Astrocyte (in vitro differentiated cells and primary cell): ENCODE measurements at regions not wholly inside any gene's neighbourhood (a gene's known extent, or its start where the extent isn't known, plus 50 kb on each side); places are given as distances from the start of the nearest gene placed in this dataset.

Experiments
- CTCF ChIP-seq: IDR thresholded peaks from 2 replicates; pipeline ENCODE4 v1.5.1; 2011; ENCODE audit warnings: low read depth, mild to moderate bottlenecking, inconsistent platforms, low read length, moderate library complexity; ENCODE audit not compliant: insufficient read depth
- EZH2 ChIP-seq: IDR thresholded peaks from 2 replicates; pipeline ENCODE4 v1.6.1; 2012; ENCODE audit warnings: mild to moderate bottlenecking, low read length, inconsistent platforms; ENCODE audit not compliant: insufficient read depth

DNA sequence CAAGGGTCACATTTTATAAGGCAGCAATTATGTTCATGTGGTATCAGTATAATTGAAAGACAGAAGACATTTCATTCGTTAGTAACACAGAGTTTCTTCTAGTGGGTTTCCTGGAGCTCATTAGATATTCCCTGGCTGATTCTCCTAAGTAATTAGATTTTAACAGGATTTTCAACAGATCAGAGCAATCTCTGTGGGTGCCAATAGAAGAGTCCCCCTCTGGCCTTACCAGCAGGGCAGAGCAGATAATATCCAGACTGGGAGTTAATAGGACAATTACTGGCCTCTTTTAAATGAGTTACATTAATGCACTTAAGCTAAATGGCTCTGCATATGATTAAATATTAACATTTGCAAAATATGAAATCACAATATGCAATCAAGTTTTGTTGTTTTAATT, 74.2 kb upstream of the FOXD3 start:
- TF ChIP-seq CTCF (no peak), EZH2 (no peak)
